WI38 (cell line): ENCODE measurements at regions not wholly inside any gene's neighbourhood (a gene's known extent, or its start where the extent isn't known, plus 50 kb on each side); places are given as distances from the start of the nearest gene placed in this dataset.

Experiments used
- H3K4me3 ChIP-seq: 2 replicates; pipeline ENCODE4 v1.5.1; 2011; ENCODE audit warnings: low read depth, mild to moderate bottlenecking, control low read depth, low read length
- CTCF ChIP-seq: IDR thresholded peaks from 2 replicates; pipeline ENCODE4 v1.5.1; 2012; ENCODE audit warnings: low read depth, mild to moderate bottlenecking, control low read depth, low read length

GRCh38 chr18:59083136-59083818 lies 56.4 kb upstream of the SEC11C start:
- TF ChIP-seq CTCF: no peak
- no peak overlapping the region for H3K4me3 ChIP-seq

GRCh38 chr18:59085126-59085794 lies 54.4 kb upstream of the SEC11C start:
- no peak for TF ChIP-seq CTCF
- no peak overlapping the region for H3K4me3 ChIP-seq

- TF ChIP-seq CTCF: no peak
- H3K4me3 ChIP-seq: no peak overlapping the region
These were observed 53.9 kb upstream of the SEC11C start for GRCh38 chr18:59085797-59086196.

- TF ChIP-seq CTCF: no peak
- no peak overlapping the region for H3K4me3 ChIP-seq
These were observed 53.2 kb upstream of the SEC11C start for GRCh38 chr18:59086522-59086921.

- H3K4me3 ChIP-seq: no peak overlapping the region
- TF ChIP-seq CTCF: no peak
These were observed 52.3 kb upstream of the SEC11C start for GRCh38 chr18:59087391-59087790.
